Esophagus muscularis mucosa (tissue), 4 donors: ENCODE measurements at regions not wholly inside any gene's neighbourhood (a gene's known extent, or its start where the extent isn't known, plus 50 kb on each side); places are given as distances from the start of the nearest gene placed in this dataset.

ENCODE experiments used
- EP300 ChIP-seq: sonication (generic); formaldehyde crosslinking; IDR thresholded peaks from one replicate; pipeline ENCODE4 v1.6.1; 2017; ENCODE audit warnings: antibody characterized with exemption
- POLR2A ChIP-seq: fragments of 450-650 bp; IDR thresholded peaks from one replicate; pipeline ENCODE4 v1.6.1; 2017; ENCODE audit warnings: antibody characterized with exemption, moderate library complexity, mild to moderate bottlenecking, low read depth
- TF ChIP-seq, protein P1 (sequence below), 3 experiments: fragments of 200-600 bp in 2 of 3; fragments of 450-650 bp in 1 of 3; sonication (generic) in 2 of 3; IDR thresholded peaks; one replicate each; pipeline ENCODE4 v1.5.1; 2017 to 2019; ENCODE audit warnings: antibody characterized with exemption in 3 of 3, mild to moderate bottlenecking in 2 of 3, moderate library complexity in 1 of 3

DNA sequence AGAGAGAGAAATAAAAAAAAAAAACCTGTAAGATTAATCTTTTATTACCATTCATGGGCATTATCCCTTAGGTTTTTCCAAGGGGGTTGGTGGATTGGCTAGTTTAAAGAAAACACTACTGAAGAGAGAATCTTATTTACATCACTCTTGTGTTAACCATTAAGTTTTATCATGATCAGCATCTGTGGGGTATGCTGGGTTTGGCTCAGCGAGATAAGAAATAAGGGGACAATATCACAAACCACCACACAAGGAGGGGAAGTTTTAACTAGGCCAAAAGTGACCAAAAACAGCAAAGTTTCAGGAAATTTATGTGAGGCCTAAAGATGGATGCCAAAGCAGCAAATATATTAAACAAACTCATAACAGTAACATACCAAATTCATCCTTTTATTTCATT lies 548.6 kb downstream of the SLC16A7 start:
- no peak for TF ChIP-seq EP300
- TF ChIP-seq, protein P1, sequence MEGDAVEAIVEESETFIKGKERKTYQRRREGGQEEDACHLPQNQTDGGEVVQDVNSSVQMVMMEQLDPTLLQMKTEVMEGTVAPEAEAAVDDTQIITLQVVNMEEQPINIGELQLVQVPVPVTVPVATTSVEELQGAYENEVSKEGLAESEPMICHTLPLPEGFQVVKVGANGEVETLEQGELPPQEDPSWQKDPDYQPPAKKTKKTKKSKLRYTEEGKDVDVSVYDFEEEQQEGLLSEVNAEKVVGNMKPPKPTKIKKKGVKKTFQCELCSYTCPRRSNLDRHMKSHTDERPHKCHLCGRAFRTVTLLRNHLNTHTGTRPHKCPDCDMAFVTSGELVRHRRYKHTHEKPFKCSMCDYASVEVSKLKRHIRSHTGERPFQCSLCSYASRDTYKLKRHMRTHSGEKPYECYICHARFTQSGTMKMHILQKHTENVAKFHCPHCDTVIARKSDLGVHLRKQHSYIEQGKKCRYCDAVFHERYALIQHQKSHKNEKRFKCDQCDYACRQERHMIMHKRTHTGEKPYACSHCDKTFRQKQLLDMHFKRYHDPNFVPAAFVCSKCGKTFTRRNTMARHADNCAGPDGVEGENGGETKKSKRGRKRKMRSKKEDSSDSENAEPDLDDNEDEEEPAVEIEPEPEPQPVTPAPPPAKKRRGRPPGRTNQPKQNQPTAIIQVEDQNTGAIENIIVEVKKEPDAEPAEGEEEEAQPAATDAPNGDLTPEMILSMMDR (IDR thresholded peaks at IDR 0.05) = no peak
- no peak for TF ChIP-seq POLR2A
